ENCODE measurements at regions not wholly inside any gene's neighbourhood (a gene's known extent, or its start where the extent isn't known, plus 50 kb on each side); places are given as distances from the start of the nearest gene placed in this dataset.

DNA sequence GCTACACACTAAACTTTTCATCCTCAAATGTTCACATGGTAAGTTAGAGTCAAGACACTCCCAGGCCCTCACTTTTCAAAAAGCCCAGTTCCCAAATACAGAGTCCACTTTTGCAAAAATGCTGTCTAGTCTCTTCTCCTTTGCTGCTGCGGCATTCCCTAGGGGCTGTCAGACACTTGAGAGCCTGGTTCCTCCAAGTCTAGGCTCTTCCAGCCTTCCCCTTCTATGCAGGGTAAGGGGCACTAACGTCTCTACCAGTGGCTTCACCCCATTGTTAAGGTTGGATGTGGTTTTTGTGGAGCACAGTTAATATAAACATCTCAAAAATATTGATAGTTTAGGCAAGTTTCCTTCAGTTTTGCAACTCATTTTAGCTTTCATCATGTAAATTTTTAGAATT, 181.5 kb downstream of the KIF18A start:
- Histone ChIP-seq H3K27ac (peak overlapping the region; percentile 76), H3K9ac (0 out of 2 replicates have a peak overlapping the region, but pooled peaks have one; percentile 3), H2AFZ (peak overlapping the region; percentile 17), H4K20me1 (ENCODE audit: insufficient read depth) (no peaks in the 10 kb centered on the region), H3K9me3 (ENCODE audit: low read depth) (no peaks in the 10 kb centered on the region), H3K36me3 (ENCODE audit: low read depth) (no peaks in the 10 kb centered on the region), H3K4me2 (ENCODE audit: unreplicated experiment) (peak overlapping the region; percentile 52), H3F3A (ENCODE audit: insufficient read depth) (peaks cover 19% of the 10 kb centered on the region), H3K4me1 (ENCODE audit: insufficient read depth) (peaks cover 22% of the 10 kb centered on the region), H3K9me2 (ENCODE audit: insufficient read depth) (no peaks in the 10 kb centered on the region), H3K4me3 (no peak overlapping the region), H3K79me2 (ENCODE audit: insufficient read depth) (no peaks in the 10 kb centered on the region), H3K27me3 (replicated peaks; ENCODE audit: insufficient read depth) (no peaks in the 10 kb centered on the region)
- in situ Hi-C loops (cut with MboI): no loop called here
- 49 to 52% methylated on average over 2 of the region's 2 CpGs for WGBS, 2 experiments (ENCODE audit: low coverage in 1 of 2, low lambda C conversion rate in 2 of 2, missing lambda C conversion rate in 2 of 2)
- no peak for DNase-seq
- no peak for TF ChIP-seq EZH2phosphoT487 (IDR thresholded peaks at IDR 0.05; ENCODE audit: insufficient read depth, low read depth)
- TF ChIP-seq EZH2 (IDR thresholded peaks at IDR 0.05; ENCODE audit: insufficient read depth, poor library complexity, severe bottlenecking): no peak

DNA sequence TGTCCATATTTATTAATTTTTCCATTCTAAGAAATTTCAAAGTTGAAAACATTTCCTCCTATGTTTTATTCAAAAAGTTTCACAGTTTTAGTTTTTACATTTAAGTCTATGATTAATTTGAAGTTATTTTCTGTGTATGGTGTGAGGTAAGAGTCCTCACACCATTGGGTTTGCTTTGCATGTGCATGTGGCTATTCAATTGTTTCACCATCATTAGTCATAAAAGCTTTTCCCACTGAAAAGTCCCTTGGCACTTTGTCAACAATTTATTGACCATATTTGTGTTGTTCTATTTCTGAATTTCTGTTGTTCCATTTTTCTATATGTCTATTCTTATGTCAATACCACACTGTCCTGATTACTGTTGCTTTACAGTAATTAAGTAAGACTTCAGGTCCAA, 186.5 kb downstream of the KIF18A start:
- peak; percentile 51 for DNase-seq
- Histone ChIP-seq H3K9me3 (ENCODE audit: low read depth) (no peaks in the 10 kb centered on the region), H3K27ac (no peak overlapping the region), H3K27me3 (replicated peaks; ENCODE audit: insufficient read depth) (no peaks in the 10 kb centered on the region), H3K9me2 (ENCODE audit: insufficient read depth) (no peaks in the 10 kb centered on the region), H3K4me3 (no peak overlapping the region), H4K20me1 (ENCODE audit: insufficient read depth) (no peaks in the 10 kb centered on the region), H3K4me1 (ENCODE audit: insufficient read depth) (peaks cover 5% of the 10 kb centered on the region), H3K36me3 (ENCODE audit: low read depth) (no peaks in the 10 kb centered on the region), H3F3A (ENCODE audit: insufficient read depth) (peaks cover 5% of the 10 kb centered on the region), H3K9ac (no peak overlapping the region), H3K4me2 (ENCODE audit: unreplicated experiment) (no peak overlapping the region), H2AFZ (no peak overlapping the region), H3K79me2 (ENCODE audit: insufficient read depth) (no peaks in the 10 kb centered on the region)
- TF ChIP-seq EZH2phosphoT487 (IDR thresholded peaks at IDR 0.05; ENCODE audit: insufficient read depth, low read depth): no peak
- in situ Hi-C loops (cut with MboI): no loop called here

DNA sequence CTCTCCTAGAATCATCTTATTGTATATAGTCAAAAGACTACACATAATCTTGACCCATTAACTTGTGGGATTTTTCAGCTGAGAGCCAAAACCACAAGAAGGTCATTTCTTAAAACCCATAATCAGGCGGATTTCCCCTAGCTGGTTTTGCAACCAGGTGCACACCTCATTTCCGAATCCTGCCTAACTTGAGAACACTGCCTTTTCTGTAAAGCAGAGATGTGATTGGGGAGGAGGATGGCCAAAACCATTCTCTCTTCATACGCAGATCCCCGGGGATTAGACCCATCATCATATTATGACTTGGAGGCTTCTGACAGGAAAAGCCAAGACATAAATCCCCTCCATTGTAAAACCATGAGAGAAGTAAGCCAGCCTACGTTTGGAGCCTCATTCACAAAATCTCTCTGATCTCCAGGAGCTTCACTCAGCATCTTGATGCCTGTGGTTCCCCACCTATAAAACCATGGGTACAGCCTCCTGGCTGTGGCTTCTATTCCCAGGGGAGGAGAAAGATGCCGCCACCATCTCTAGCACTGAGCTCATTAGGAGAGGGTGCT, 191.3 kb downstream of the KIF18A start:
- no peak overlapping the region for H3K9ac ChIP-seq
- no peak overlapping the region for H3K4me2 ChIP-seq (ENCODE audit: unreplicated experiment)
- H3K27ac ChIP-seq: no peak overlapping the region
- no peaks in the 10 kb centered on the region for H3K9me2 ChIP-seq (ENCODE audit: insufficient read depth)
- no peaks in the 10 kb centered on the region for H3K9me3 ChIP-seq (ENCODE audit: low read depth)
- H3K27me3 ChIP-seq (replicated peaks; ENCODE audit: insufficient read depth): no peaks in the 10 kb centered on the region
- H3K4me1 ChIP-seq (ENCODE audit: insufficient read depth): peaks cover 15% of the 10 kb centered on the region
- no peak for TF ChIP-seq EZH2 (IDR thresholded peaks at IDR 0.05; ENCODE audit: insufficient read depth, poor library complexity, severe bottlenecking)
- no peak for TF ChIP-seq EZH2phosphoT487 (IDR thresholded peaks at IDR 0.05; ENCODE audit: insufficient read depth, low read depth)
- DNase-seq: no peak
- no peak overlapping the region for H3K4me3 ChIP-seq
- peaks cover 14% of the 10 kb centered on the region for H3F3A ChIP-seq (ENCODE audit: insufficient read depth)
- H2AFZ ChIP-seq: no peak overlapping the region
- H3K36me3 ChIP-seq (ENCODE audit: low read depth): no peaks in the 10 kb centered on the region
- no peaks in the 10 kb centered on the region for H3K79me2 ChIP-seq (ENCODE audit: insufficient read depth)
- in situ Hi-C loops (cut with MboI): no loop called here
- no peaks in the 10 kb centered on the region for H4K20me1 ChIP-seq (ENCODE audit: insufficient read depth)
- WGBS, 2 experiments (ENCODE audit: low coverage in 1 of 2, low lambda C conversion rate in 2 of 2, missing lambda C conversion rate in 2 of 2): 82 to 89% methylated on average over 6 of the region's 6 CpGs

DNA sequence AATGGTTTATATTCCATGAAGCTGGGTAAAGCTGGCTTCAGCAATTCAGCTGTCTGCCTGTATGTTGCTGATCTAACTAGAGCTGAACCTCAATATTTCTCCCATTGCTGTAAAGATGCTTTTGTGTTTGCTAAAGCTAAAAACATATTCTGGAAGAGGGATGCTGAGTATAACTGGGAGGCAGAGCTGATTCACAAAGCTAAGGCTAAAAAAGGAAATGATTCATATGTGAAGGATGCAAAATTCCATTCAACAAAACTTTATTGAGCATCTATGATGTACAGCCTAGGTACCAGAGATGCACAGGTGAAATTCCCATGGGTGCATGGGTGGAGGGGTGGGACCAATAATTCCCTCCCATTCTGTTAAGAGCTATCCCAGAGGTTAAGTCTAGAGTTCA, 193.9 kb downstream of the KIF18A start:
- DNase-seq: peak; percentile 63

DNA sequence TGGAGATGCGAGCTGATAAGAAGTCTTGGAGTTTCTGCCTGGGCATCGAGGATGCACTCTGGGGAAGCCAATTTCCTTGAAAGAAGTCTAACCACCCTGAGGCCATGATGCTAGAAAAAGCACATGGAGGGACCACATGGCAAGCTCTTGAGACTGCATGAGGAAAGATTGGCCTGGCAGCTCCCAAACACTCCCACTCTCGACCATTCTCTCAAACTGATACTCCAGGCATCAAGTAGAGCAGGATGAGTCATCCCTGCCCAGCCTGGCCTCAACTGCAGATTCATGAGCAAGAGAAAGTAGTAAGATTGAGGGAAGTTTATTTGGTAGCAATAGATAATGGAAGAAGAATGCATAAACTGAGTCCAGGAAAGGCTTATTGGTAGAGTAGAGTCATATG, 194.3 kb downstream of the KIF18A start:
- Histone ChIP-seq H3K79me2 (ENCODE audit: insufficient read depth) (no peaks in the 10 kb centered on the region), H3K9me3 (ENCODE audit: low read depth) (no peaks in the 10 kb centered on the region), H3F3A (ENCODE audit: insufficient read depth) (peaks cover 26% of the 10 kb centered on the region), H3K4me1 (ENCODE audit: insufficient read depth) (peaks cover 26% of the 10 kb centered on the region), H3K27ac (peak overlapping the region; percentile 34), H4K20me1 (ENCODE audit: insufficient read depth) (no peaks in the 10 kb centered on the region), H3K9ac (no peak overlapping the region), H3K36me3 (ENCODE audit: low read depth) (no peaks in the 10 kb centered on the region), H3K4me2 (ENCODE audit: unreplicated experiment) (peak overlapping the region; percentile 28), H2AFZ (no peak overlapping the region), H3K27me3 (replicated peaks; ENCODE audit: insufficient read depth) (no peaks in the 10 kb centered on the region), H3K9me2 (ENCODE audit: insufficient read depth) (no peaks in the 10 kb centered on the region), H3K4me3 (no peak overlapping the region)
- TF ChIP-seq EZH2 (IDR thresholded peaks at IDR 0.05; ENCODE audit: insufficient read depth, poor library complexity, severe bottlenecking) (no peak), EZH2phosphoT487 (IDR thresholded peaks at IDR 0.05; ENCODE audit: insufficient read depth, low read depth) (no peak)
- in situ Hi-C loops (cut with MboI): no loop called here
- DNase-seq: peak; percentile 67
- 53 to 56% methylated on average over 3 of the region's 3 CpGs for WGBS, 2 experiments (ENCODE audit: low coverage in 1 of 2, low lambda C conversion rate in 2 of 2, missing lambda C conversion rate in 2 of 2)

More for the DNA sequence above, 193.9 kb downstream of the KIF18A start:
- H3K36me3 ChIP-seq (ENCODE audit: low read depth): no peaks in the 10 kb centered on the region
- TF ChIP-seq EZH2phosphoT487 (IDR thresholded peaks at IDR 0.05; ENCODE audit: insufficient read depth, low read depth): no peak
- no peak for TF ChIP-seq EZH2 (IDR thresholded peaks at IDR 0.05; ENCODE audit: insufficient read depth, poor library complexity, severe bottlenecking)
- H3F3A ChIP-seq (ENCODE audit: insufficient read depth): peaks cover 26% of the 10 kb centered on the region
- H3K9me3 ChIP-seq (ENCODE audit: low read depth): no peaks in the 10 kb centered on the region
- no peak overlapping the region for H3K4me3 ChIP-seq
- no peaks in the 10 kb centered on the region for H3K79me2 ChIP-seq (ENCODE audit: insufficient read depth)
- H3K27me3 ChIP-seq (replicated peaks; ENCODE audit: insufficient read depth): no peaks in the 10 kb centered on the region
- in situ Hi-C loops (cut with MboI): no loop called here
- no peaks in the 10 kb centered on the region for H3K9me2 ChIP-seq (ENCODE audit: insufficient read depth)
- no peaks in the 10 kb centered on the region for H4K20me1 ChIP-seq (ENCODE audit: insufficient read depth)
- no peak overlapping the region for H2AFZ ChIP-seq
- peak overlapping the region; percentile 28 for H3K4me2 ChIP-seq (ENCODE audit: unreplicated experiment)
- H3K9ac ChIP-seq: no peak overlapping the region
- peaks cover 26% of the 10 kb centered on the region for H3K4me1 ChIP-seq (ENCODE audit: insufficient read depth)
- H3K27ac ChIP-seq: peak overlapping the region; percentile 34

All from GM23248 (cell line).